HepG2 (cell line): ENCODE measurements at regions not wholly inside any gene's neighbourhood (a gene's known extent, or its start where the extent isn't known, plus 50 kb on each side); places are given as distances from the start of the nearest gene placed in this dataset.

Source experiments
- ATAC-seq: fragments of 200-7000 bp; cut with Tn5 transposase; 3 replicates; pipeline ENCODE4 v1.9.1; 2020; ENCODE audit warnings: mild to moderate bottlenecking, moderate library complexity
- BruUV-seq: library from RNA; stranded (reverse); fragments of 400-500 nt; replicated peaks from 2 replicates; lab custom pipeline; 2021; lab: Mats Ljungman, UMichigan
- CTCF ChIA-PET: fragments of 300-600 bp; formaldehyde crosslinking; extraction: SDS; loops from one replicate; lab custom pipeline; 2021; ENCODE audit warnings: low total read pairs, inconsistent platforms, low intra/inter-chr PET ratio; lab: Yijun Ruan, JAX
- POLR2A ChIA-PET: fragments of 350-600 bp; sonication (Branson Sonifier 250); formaldehyde crosslinking; loops from one replicate; lab custom pipeline; 2020; ENCODE audit warnings: antibody characterized with exemption, inconsistent platforms; lab: Yijun Ruan, JAX
- DNase-seq: peaks from one replicate; pipeline ENCODE4 v3.0.0-alpha.2; 2015; ENCODE audit warnings: low spot score
- FAIRE-seq: peaks from 3 replicates; lab custom pipeline; 2011; peaks lifted over from hg19 to GRCh38; lab: Jason Lieb, UNC
- H2AFZ ChIP-seq: one replicate; pipeline ENCODE4 v1.6.1; 2011; ENCODE audit warnings: low read length, inconsistent platforms
- H3K27ac ChIP-seq: fragments of 300-600 bp; 3 replicates; pipeline ENCODE4 v1.8.0; 2011; ENCODE audit warnings: mixed run types, mild to moderate bottlenecking, mixed read lengths, low read length, inconsistent platforms; ENCODE audit not compliant: insufficient read depth; ENCODE audit errors: extremely low read length
- H3K27me3 ChIP-seq, 2 experiments: fragments of 200-600 bp in 1 of 2; 2 replicates in 1 of 2; 3 replicates in 1 of 2; pipeline versions ENCODE4 v1.6.0 to v1.8.0; 2011; ENCODE audit warnings: low read length in 2 of 2, mild to moderate bottlenecking in 2 of 2, moderate library complexity in 2 of 2, inconsistent platforms in 1 of 2; ENCODE audit not compliant: insufficient read depth in 2 of 2, control insufficient read depth in 1 of 2
- H3K36me3 ChIP-seq, 2 experiments: fragments of 200-600 bp in 1 of 2; replicated peaks in 1 of 2; 2 replicates in 1 of 2; 3 replicates in 1 of 2; pipeline versions ENCODE4 v1.5.1 to v1.8.0; 2011; ENCODE audit warnings: low read length in 2 of 2, inconsistent platforms in 1 of 2; ENCODE audit not compliant: insufficient read depth in 2 of 2, control insufficient read depth in 1 of 2
- H3K4me1 ChIP-seq: 2 replicates; pipeline ENCODE4 v1.5.1; 2012; ENCODE audit warnings: low read length, inconsistent platforms; ENCODE audit not compliant: insufficient read depth
- H3K4me2 ChIP-seq: 2 replicates; pipeline ENCODE4 v1.6.0; 2011; ENCODE audit warnings: low read depth, low read length, inconsistent platforms
- H3K4me3 ChIP-seq, 3 experiments: fragments of 200-600 bp in 1 of 3; sonication (generic), shearing (Covaris generic) in 1 of 3; replicated peaks in 1 of 3; 2 replicates each; pipeline ENCODE4 v1.5.1; 2011 to 2016; ENCODE audit warnings: low read length in 3 of 3, inconsistent platforms in 2 of 3, low read depth in 2 of 3, mild to moderate bottlenecking in 2 of 3, control low read depth in 1 of 3, mixed read lengths in 1 of 3; ENCODE audit not compliant: insufficient read depth in 1 of 3
- H3K79me2 ChIP-seq: one replicate; pipeline ENCODE4 v1.6.1; 2011; ENCODE audit warnings: low read length, inconsistent platforms; ENCODE audit not compliant: insufficient read depth
- H3K9ac ChIP-seq: 2 replicates; pipeline ENCODE4 v1.6.0; 2011; ENCODE audit warnings: mild to moderate bottlenecking, low read depth, low read length, inconsistent platforms; ENCODE audit not compliant: insufficient read depth
- H3K9me3 ChIP-seq: 2 replicates; pipeline ENCODE4 v1.5.1; 2012; ENCODE audit warnings: mild to moderate bottlenecking, low read length
- H4K20me1 ChIP-seq: 2 replicates; pipeline ENCODE4 v1.6.0; 2011; ENCODE audit warnings: inconsistent platforms, mild to moderate bottlenecking, low read length, moderate library complexity; ENCODE audit not compliant: insufficient read depth
- HNRNPK ChIP-seq: fragments of 200-400 bp; formaldehyde crosslinking; IDR thresholded peaks from 2 replicates; pipeline ENCODE4 v1.6.1; 2018; ENCODE audit warnings: low read length, low read depth, moderate library complexity, mild to moderate bottlenecking; ENCODE audit not compliant: poor library complexity, severe bottlenecking
- HOXA9 ChIP-seq: sonication (generic); formaldehyde crosslinking; IDR thresholded peaks from 2 replicates; pipeline ENCODE4 v1.8.1; 2022; ENCODE audit warnings: missing genetic modification reagents, mild to moderate bottlenecking, moderate library complexity, borderline replicate concordance
- RAD51 ChIP-seq: fragments of 450-650 bp; IDR thresholded peaks from 2 replicates; pipeline ENCODE4 v1.6.1; 2016; ENCODE audit warnings: borderline replicate concordance
- ZNF367 ChIP-seq: sonication (generic); formaldehyde crosslinking; IDR thresholded peaks from 2 replicates; pipeline ENCODE4 v1.4.0; 2020; ENCODE audit warnings: missing genetic modification reagents, borderline replicate concordance
- WGBS: methylation state at CpG from one replicate; pipeline ENCODE4 v1.1.6; 2017; ENCODE audit warnings: low lambda C conversion rate; 5-methylcytosine and 5-hydroxymethylcytosine counted together
- in situ Hi-C: cut with HindIII; loops from 2 replicates; pipeline ENCODE4 v1.10.0; 2017; ENCODE audit warnings: low pct_unique_long_range_greater_than_20kb; ENCODE audit not compliant: extremely low pct_ligation_motif_present
- intact Hi-C: fragments of 100-400 bp; cut with micrococcal nuclease; formaldehyde crosslinking; loops from one replicate; pipeline ENCODE4 v1.10.0; 2022; ENCODE audit not compliant: unreplicated experiment

DNA sequence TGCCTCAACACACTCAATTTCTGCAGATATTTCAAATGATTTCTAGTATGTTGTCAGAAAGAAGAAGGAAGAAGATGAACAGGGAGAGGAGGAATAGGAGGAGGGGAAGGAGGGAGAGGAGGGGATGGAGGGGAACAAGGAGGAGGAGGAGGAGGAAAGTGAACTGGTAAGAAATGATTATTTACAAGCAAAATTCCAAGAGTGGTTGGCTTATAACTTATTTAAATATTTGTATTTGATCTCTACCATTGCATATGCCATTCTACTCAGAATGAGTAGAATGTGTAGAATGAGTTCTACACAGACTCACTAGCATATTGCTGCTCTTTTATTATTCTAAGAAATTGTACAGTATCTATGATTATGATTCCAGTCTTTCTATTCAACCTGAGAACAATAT lies 866.2 kb upstream of the DDX18 start:
- ChIA-PET CTCF (no interaction called here), POLR2A (no interaction called here)
- Histone ChIP-seq H3K4me2 (no peak overlapping the region), H3K9ac (no peak overlapping the region), H3K79me2 (no peaks in the 10 kb centered on the region), H3K4me1 (no peaks in the 10 kb centered on the region), H2AFZ (no peak overlapping the region), H3K9me3 (peaks cover 73% of the 10 kb centered on the region), H4K20me1 (no peaks in the 10 kb centered on the region), H3K36me3 (no peaks in the 10 kb centered on the region), H3K4me3 (no peak overlapping the region), H3K27ac (no peak overlapping the region), H3K27me3 (no peaks in the 10 kb centered on the region)
- TF ChIP-seq HNRNPK: peak; percentile 85
- no peak for TF ChIP-seq ZNF367
- ATAC-seq (no peak), DNase-seq (no peak), FAIRE-seq (no peak)
- no TSS peak for BruUV-seq
- in situ Hi-C loops: no loop called here
- intact Hi-C loops: no loop called here

DNA sequence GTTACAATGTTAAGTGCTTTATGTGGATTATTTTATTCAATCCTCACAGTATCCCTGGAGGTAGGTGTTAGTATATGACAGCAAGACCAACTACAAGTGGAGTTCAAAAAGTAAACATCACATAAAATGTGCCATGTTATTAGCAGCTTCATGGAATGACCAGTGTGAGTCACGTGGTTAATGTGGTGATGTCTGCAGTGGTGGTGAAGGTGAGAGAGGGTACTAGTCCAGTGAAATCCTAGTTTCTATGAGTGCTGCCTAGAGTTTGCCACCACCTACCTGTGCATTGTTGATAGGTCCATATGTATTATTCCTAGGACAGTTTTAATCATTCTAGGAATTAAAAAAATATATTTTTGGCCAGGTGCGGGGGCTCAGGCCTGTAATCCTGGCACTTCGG lies 865.2 kb upstream of the DDX18 start:
- ChIA-PET POLR2A (no interaction called here), CTCF (no interaction called here)
- WGBS: 21% methylated on average over 3 of the region's 3 CpGs
- no peak overlapping the region for H3K9ac ChIP-seq
- in situ Hi-C loops: no loop called here
- no peak overlapping the region for H3K4me2 ChIP-seq
- H3K4me3 ChIP-seq: no peak overlapping the region
- no peak for ATAC-seq
- no peak overlapping the region for H2AFZ ChIP-seq
- no peaks in the 10 kb centered on the region for H4K20me1 ChIP-seq
- H3K27ac ChIP-seq: no peak overlapping the region
- FAIRE-seq: no peak
- no peaks in the 10 kb centered on the region for H3K79me2 ChIP-seq
- TF ChIP-seq HOXA9 (CRISPR knock-in tag) (no peak), RAD51 (peak; percentile 49; the same call in 1 of the 2 replicates)
- no peak for DNase-seq
- H3K9me3 ChIP-seq: peaks cover 73% of the 10 kb centered on the region
- H3K27me3 ChIP-seq: no peaks in the 10 kb centered on the region
- H3K4me1 ChIP-seq: no peaks in the 10 kb centered on the region
- H3K36me3 ChIP-seq: no peaks in the 10 kb centered on the region
- BruUV-seq: no TSS peak
- intact Hi-C loops: no loop called here
